ENCODE measurements at regions not wholly inside any gene's neighbourhood (a gene's known extent, or its start where the extent isn't known, plus 50 kb on each side); places are given as distances from the start of the nearest gene placed in this dataset.

DNA sequence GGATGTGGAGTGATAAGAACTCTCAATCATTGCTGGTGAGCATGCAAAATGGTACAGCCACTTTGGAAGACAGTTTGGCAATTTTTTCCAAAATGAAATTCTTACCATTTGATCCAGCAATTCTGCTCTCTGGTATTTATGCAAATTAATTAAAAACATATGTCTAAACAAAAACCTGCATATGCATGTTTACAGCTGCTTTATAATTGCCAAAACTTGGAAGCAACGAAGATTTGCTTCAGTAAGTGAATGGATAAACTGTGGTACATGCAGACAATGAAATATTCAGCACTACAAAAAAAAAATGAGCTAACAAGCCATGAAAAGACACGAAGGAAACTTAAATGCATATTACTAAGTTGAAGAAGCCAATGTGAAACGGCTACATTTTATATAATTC lies 55.5 kb upstream of the SMLR1 start:
- DNase-seq: no peak

DNA sequence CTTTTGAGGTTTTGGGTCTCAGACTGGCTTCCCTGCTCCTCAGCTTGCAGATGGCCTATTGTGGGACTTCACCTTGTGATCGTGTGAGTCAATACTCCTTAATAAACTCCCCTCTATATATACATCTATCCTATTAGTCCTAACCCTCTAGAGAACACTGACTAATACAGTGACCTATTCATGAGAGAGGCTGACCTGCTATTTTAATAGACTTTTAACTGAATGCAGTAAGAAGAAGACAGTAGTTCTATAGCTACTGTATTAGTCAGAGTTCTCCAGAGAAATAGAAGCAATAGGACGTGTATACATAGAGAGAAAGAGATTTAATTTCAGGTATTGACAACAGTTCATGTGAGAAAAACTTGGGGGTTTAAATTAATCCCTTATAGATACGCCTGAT lies 53.3 kb upstream of the SMLR1 start:
- no peak for DNase-seq

DNA sequence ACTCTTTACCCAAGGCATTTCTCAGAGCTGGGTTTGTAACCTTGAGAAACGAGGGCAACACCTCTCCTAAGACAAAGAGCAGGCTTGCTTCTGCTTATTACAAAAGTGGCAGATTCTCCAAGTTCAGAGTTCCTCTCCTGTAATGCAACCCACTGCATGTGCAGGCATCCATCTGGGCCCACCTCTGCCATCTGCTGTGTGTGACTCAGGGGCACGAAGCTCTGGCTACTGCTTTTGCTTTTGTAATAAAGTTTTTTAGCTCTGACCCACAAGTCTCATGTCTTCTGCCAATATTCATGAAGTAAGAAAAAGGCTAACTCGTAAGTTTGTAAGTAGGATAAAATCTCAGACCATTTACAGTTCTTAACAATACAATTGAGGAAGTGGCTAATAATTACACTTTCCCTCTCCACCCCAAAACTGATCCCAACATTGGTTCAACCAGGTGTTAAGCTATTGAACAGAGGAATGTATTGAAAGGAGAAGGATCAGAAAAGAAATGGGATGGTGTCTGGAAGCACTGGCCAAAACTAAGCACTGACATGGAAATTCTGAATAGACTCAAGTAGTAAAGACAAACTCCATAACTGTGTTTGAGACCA lies 51.7 kb upstream of the SMLR1 start:
- DNase-seq: no peak

DNA sequence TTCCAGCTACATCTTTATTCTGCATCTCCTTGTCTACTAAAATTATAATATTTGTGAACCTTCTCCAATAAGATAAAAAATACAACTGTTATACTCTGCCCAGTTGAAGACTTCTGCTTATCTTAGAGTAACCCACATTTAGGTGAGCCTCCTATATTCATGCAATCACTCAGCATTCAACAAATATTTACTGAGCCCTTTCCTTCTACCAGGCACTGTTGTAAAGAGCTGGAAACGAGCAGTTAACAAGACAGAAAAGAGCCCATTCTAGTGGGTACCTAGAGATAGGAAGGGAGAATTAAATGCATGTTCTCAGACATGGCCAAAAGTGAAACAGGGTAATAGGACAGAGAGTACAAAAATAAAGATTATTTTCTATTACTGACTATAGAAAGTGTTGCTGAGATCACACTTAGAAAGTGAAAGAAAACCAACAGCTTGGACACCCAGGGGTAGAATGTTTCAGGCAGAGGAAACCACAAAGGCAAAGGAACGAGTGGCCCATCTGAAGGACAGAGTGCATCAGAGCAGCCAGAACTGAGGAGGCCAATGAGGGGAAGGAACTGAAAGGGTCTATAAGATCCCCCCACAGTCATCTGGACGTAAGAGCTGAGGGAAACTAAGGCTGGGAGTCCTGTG lies 50.8 kb upstream of the SMLR1 start:
- DNase-seq: no peak

All from activated gamma-delta T cell treated with Interleukin-2 at 50 U/mL for 16 hours (primary cell).